Panc1 (cell line): ENCODE measurements at regions not wholly inside any gene's neighbourhood (a gene's known extent, or its start where the extent isn't known, plus 50 kb on each side); places are given as distances from the start of the nearest gene placed in this dataset.

Source experiments
- ATAC-seq: fragments of 200-7000 bp; cut with Tn5 transposase; 2 replicates; pipeline ENCODE4 v1.9.1; 2020; ENCODE audit warnings: mild to moderate bottlenecking, moderate library complexity
- BruUV-seq: library from RNA; stranded (reverse); fragments of 400-500 nt; replicated peaks from 2 replicates; lab custom pipeline; 2021; lab: Mats Ljungman, UMichigan
- CTCF ChIA-PET: fragments of 300-600 bp; sonication (Branson Sonifier 250); formaldehyde crosslinking; loops from one replicate; lab custom pipeline; 2022; ENCODE audit warnings: antibody characterized with exemption; lab: Charles Lee
- POLR2A ChIA-PET: fragments of 300-600 bp; sonication (Branson Sonifier 250); formaldehyde crosslinking; loops from one replicate; lab custom pipeline; 2022; ENCODE audit warnings: antibody characterized with exemption; lab: Charles Lee
- DNase-seq: peaks from one replicate; pipeline ENCODE4 v3.0.0-alpha.2; 2010; ENCODE audit warnings: low read depth, low spot score
- H3K27ac ChIP-seq: 2 replicates; pipeline ENCODE4 v1.5.1; 2011; ENCODE audit warnings: mild to moderate bottlenecking, low read length, inconsistent platforms
- H3K27me3 ChIP-seq: fragments of 200-500 bp; sonication (Bioruptor generic); 2 replicates; pipeline ENCODE4 v1.6.0; 2014; ENCODE audit warnings: low read length, inconsistent platforms; ENCODE audit not compliant: control insufficient read depth, insufficient read depth
- H3K36me3 ChIP-seq: fragments of 200-500 bp; sonication (Bioruptor generic); 2 replicates; pipeline ENCODE4 v1.5.1; 2014; ENCODE audit warnings: inconsistent platforms, mild to moderate bottlenecking, low read length, moderate library complexity; ENCODE audit not compliant: control insufficient read depth, insufficient read depth
- H3K4me1 ChIP-seq: 2 replicates; pipeline ENCODE4 v1.5.1; 2011; ENCODE audit warnings: inconsistent platforms, mild to moderate bottlenecking, low read length, moderate library complexity; ENCODE audit not compliant: control insufficient read depth, insufficient read depth
- H3K4me3 ChIP-seq, 2 experiments: 2 replicates each; pipeline ENCODE4 v1.5.1; 2011 to 2012; ENCODE audit warnings: low read depth in 2 of 2, low read length in 2 of 2, mild to moderate bottlenecking in 2 of 2, inconsistent platforms in 1 of 2, moderate library complexity in 1 of 2
- H3K9me3 ChIP-seq: fragments of 200-500 bp; sonication (Bioruptor generic); 2 replicates; pipeline ENCODE4 v1.5.1; 2014; ENCODE audit warnings: low read depth, mild to moderate bottlenecking, inconsistent platforms, low read length, moderate library complexity; ENCODE audit not compliant: control insufficient read depth, insufficient read depth
- POLR2AphosphoS5 ChIP-seq: IDR thresholded peaks from 2 replicates; pipeline ENCODE4 v1.6.1; 2012; ENCODE audit warnings: mild to moderate bottlenecking, low read depth, low read length, moderate library complexity
- SIN3A ChIP-seq: IDR thresholded peaks from 2 replicates; pipeline ENCODE4 v1.6.1; 2012; ENCODE audit warnings: low read depth, mild to moderate bottlenecking, low read length, moderate library complexity, borderline replicate concordance; ENCODE audit not compliant: insufficient read depth
- TCF7L2 ChIP-seq: IDR thresholded peaks from 2 replicates; pipeline ENCODE4 v1.6.1; 2011; ENCODE audit warnings: mild to moderate bottlenecking, low read depth, low read length, inconsistent platforms
- in situ Hi-C: cut with HindIII; loops from 2 replicates; pipeline ENCODE4 v1.10.0; 2016; ENCODE audit warnings: low sequenced_read_pairs, low pct_unique_long_range_greater_than_20kb
- intact Hi-C: fragments of 100-400 bp; cut with micrococcal nuclease; formaldehyde crosslinking; loops from one replicate; pipeline ENCODE4 v1.10.0; 2022; ENCODE audit not compliant: unreplicated experiment
- TF ChIP-seq, protein P1 (sequence below): fragments of 450-650 bp; IDR thresholded peaks from 2 replicates; pipeline ENCODE4 v1.5.1; 2017; ENCODE audit warnings: mild to moderate bottlenecking
- TF ChIP-seq, protein P2 (sequence below), 2 experiments: IDR thresholded peaks; 2 replicates each; pipeline ENCODE4 v1.6.1; 2011 to 2012; ENCODE audit warnings: low read depth in 2 of 2, control low read depth in 1 of 2, low read length in 1 of 2, mild to moderate bottlenecking in 1 of 2, moderate library complexity in 1 of 2; ENCODE audit not compliant: insufficient read depth in 1 of 2

DNA sequence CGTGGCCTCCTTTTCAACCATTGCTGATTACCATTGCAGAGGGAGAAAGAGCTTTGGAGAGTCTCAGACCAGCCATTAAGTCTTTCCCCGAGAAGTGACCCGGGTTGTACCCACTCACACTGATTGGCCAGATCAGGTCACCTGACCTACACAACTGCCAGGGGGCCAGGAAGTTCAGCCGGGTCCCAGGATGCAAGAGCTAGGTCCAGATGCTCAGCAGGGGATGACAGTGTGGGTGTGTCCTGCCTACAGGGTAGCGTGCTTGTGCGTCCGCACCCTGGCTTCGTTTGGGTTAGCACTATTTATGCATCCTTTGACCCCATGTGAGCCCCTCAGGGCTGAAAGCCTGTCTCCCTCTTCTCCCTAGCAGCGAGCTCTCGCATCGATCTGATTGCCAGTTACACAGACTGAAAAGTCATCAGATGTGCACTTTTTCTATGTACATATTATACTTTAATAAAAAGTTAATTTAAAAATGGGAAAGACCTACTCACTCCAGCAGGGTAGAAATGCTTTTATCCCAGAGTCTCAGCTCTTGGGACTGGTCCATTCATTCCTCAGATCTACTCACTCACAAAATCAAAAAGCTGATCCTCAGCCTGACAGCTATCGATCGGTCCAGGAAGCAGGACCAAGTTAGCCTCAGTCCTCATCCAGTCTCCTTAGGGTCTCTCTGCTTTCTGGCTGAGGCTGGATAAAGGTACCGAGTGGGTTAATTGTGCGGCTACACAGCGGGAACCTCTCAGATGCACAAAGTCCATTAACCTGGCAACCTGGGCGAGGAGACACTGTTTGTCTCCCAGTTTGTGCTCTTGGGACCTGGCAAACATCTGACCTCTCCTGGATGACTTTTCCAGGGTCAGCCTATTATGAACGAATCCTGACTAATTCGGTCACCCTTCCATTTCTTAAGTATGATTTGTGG lies 68.0 kb downstream of the SERPINA3 start:
- ATAC-seq (no peak), DNase-seq (no peak)
- POLR2A ChIA-PET = no interaction called here
- TF ChIP-seq, protein P1, sequence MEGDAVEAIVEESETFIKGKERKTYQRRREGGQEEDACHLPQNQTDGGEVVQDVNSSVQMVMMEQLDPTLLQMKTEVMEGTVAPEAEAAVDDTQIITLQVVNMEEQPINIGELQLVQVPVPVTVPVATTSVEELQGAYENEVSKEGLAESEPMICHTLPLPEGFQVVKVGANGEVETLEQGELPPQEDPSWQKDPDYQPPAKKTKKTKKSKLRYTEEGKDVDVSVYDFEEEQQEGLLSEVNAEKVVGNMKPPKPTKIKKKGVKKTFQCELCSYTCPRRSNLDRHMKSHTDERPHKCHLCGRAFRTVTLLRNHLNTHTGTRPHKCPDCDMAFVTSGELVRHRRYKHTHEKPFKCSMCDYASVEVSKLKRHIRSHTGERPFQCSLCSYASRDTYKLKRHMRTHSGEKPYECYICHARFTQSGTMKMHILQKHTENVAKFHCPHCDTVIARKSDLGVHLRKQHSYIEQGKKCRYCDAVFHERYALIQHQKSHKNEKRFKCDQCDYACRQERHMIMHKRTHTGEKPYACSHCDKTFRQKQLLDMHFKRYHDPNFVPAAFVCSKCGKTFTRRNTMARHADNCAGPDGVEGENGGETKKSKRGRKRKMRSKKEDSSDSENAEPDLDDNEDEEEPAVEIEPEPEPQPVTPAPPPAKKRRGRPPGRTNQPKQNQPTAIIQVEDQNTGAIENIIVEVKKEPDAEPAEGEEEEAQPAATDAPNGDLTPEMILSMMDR = no peak
- TF ChIP-seq TCF7L2 (no peak), SIN3A (no peak), POLR2AphosphoS5 (no peak)
- TF ChIP-seq, protein P2, sequence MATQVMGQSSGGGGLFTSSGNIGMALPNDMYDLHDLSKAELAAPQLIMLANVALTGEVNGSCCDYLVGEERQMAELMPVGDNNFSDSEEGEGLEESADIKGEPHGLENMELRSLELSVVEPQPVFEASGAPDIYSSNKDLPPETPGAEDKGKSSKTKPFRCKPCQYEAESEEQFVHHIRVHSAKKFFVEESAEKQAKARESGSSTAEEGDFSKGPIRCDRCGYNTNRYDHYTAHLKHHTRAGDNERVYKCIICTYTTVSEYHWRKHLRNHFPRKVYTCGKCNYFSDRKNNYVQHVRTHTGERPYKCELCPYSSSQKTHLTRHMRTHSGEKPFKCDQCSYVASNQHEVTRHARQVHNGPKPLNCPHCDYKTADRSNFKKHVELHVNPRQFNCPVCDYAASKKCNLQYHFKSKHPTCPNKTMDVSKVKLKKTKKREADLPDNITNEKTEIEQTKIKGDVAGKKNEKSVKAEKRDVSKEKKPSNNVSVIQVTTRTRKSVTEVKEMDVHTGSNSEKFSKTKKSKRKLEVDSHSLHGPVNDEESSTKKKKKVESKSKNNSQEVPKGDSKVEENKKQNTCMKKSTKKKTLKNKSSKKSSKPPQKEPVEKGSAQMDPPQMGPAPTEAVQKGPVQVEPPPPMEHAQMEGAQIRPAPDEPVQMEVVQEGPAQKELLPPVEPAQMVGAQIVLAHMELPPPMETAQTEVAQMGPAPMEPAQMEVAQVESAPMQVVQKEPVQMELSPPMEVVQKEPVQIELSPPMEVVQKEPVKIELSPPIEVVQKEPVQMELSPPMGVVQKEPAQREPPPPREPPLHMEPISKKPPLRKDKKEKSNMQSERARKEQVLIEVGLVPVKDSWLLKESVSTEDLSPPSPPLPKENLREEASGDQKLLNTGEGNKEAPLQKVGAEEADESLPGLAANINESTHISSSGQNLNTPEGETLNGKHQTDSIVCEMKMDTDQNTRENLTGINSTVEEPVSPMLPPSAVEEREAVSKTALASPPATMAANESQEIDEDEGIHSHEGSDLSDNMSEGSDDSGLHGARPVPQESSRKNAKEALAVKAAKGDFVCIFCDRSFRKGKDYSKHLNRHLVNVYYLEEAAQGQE (IDR thresholded peaks at IDR 0.05; ENCODE audit: insufficient read depth in 1 of 2, low read depth in 2 of 2, low read length in 1 of 2) = no peak
- BruUV-seq = no TSS peak
- in situ Hi-C loops = no loop called here
- Histone ChIP-seq H3K36me3 (no peaks in the 10 kb centered on the region), H3K27me3 (no peaks in the 10 kb centered on the region), H3K4me1 (no peaks in the 10 kb centered on the region), H3K4me3 (no peak overlapping the region), H3K9me3 (no peaks in the 10 kb centered on the region), H3K27ac (no peak overlapping the region)
- CTCF ChIA-PET = interaction anchor here (1.0 kb wide), 1 partner anchor 10 kb away, joined by 3 read pairs; no protein-coding TSS in a partner anchor
- intact Hi-C loops = loop anchor here (10.0 kb wide), 2 partner anchors 255 to 745 kb away; no protein-coding TSS in a partner anchor

DNA sequence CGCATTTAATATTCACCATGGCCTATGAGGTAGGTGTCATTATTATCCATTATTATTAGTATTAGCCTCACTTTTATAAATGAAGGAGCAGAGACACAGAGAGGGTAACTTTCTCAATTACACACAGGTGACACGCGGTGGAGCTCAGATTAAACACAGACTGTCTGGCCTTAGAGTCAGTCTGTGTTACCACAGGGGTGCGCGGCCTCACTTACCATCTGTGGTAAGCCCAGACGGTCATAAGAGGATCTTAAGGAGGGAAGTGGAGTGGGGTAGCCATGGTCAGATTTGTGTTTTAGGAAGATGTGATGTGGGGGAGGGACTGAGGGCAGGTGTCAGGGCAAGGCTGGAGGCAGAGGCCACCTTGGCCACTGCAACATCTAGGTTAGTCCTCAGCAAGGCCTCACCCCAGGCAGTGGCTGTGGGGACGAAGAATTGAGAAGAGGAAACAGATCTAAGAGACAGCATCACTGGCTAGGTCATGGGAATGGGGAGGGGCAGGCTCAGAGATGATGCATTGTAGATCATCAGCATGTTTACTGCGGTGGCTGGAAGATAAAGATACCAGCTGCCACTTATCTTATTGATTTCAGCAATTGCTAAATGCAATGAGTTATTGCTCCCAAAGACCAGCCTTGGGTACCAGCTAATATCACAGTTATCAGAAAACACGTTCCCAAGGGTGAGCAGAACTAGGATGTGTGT lies 67.1 kb downstream of the SERPINA3 start:
- Histone ChIP-seq H3K4me1 (no peaks in the 10 kb centered on the region), H3K9me3 (no peaks in the 10 kb centered on the region), H3K27me3 (no peaks in the 10 kb centered on the region), H3K27ac (no peak overlapping the region), H3K36me3 (no peaks in the 10 kb centered on the region), H3K4me3 (no peak overlapping the region)
- intact Hi-C loops = loop anchor here (10.0 kb wide), 1 partner anchor 254 kb away; no protein-coding TSS in a partner anchor
- ChIA-PET POLR2A (interaction anchor here (0.6 kb wide), 1 partner anchor 605 kb away, joined by 3 read pairs; no protein-coding TSS in a partner anchor), CTCF (no interaction called here)
- ATAC-seq (no peak), DNase-seq (no peak)
- TF ChIP-seq SIN3A (no peak), TCF7L2 (no peak), POLR2AphosphoS5 (no peak)
- TF ChIP-seq, protein P2 (IDR thresholded peaks at IDR 0.05; ENCODE audit: insufficient read depth in 1 of 2, low read depth in 2 of 2, low read length in 1 of 2) = no peak
- TF ChIP-seq, protein P1 = no peak
- BruUV-seq = no TSS peak
- in situ Hi-C loops = no loop called here
